ENCODE measurements at regions not wholly inside any gene's neighbourhood (a gene's known extent, or its start where the extent isn't known, plus 50 kb on each side); places are given as distances from the start of the nearest gene placed in this dataset.

- Histone ChIP-seq H3K9me3 (ENCODE audit: control insufficient read depth, insufficient read depth, low read length) (no peaks in the 10 kb centered on the region), H4K20me1 (ENCODE audit: control insufficient read depth, insufficient read depth, low read depth, low read length) (peaks cover 26% of the 10 kb centered on the region), H3F3A (ENCODE audit: control insufficient read depth, insufficient read depth) (no peaks in the 10 kb centered on the region), H3K36me3 (ENCODE audit: control insufficient read depth, low read length) (peaks cover 20% of the 10 kb centered on the region), H3K4me3 (ENCODE audit: low read length) (no peak overlapping the region), H3K27ac (ENCODE audit: low read depth, low read length) (no peak overlapping the region), H3K4me1 (ENCODE audit: control insufficient read depth, low read length) (peaks cover 16% of the 10 kb centered on the region), H3K27me3 (ENCODE audit: control insufficient read depth, low read length) (no peaks in the 10 kb centered on the region), H3K79me2 (ENCODE audit: control insufficient read depth, low read length) (peaks cover 57% of the 10 kb centered on the region), H3K4me2 (ENCODE audit: low read length) (peak overlapping the region; percentile 31; the same call in 1 of the 2 replicates), H3K9me2 (replicated peaks; ENCODE audit: control insufficient read depth, low read length) (no peaks in the 10 kb centered on the region)
- TF ChIP-seq EZH2phosphoT487 (IDR thresholded peaks at IDR 0.05; ENCODE audit: borderline replicate concordance, low read length) = no peak
Observed at GRCh38 chr12:124494751-124495129, 72.7 kb downstream of the NCOR2 start.

DNA sequence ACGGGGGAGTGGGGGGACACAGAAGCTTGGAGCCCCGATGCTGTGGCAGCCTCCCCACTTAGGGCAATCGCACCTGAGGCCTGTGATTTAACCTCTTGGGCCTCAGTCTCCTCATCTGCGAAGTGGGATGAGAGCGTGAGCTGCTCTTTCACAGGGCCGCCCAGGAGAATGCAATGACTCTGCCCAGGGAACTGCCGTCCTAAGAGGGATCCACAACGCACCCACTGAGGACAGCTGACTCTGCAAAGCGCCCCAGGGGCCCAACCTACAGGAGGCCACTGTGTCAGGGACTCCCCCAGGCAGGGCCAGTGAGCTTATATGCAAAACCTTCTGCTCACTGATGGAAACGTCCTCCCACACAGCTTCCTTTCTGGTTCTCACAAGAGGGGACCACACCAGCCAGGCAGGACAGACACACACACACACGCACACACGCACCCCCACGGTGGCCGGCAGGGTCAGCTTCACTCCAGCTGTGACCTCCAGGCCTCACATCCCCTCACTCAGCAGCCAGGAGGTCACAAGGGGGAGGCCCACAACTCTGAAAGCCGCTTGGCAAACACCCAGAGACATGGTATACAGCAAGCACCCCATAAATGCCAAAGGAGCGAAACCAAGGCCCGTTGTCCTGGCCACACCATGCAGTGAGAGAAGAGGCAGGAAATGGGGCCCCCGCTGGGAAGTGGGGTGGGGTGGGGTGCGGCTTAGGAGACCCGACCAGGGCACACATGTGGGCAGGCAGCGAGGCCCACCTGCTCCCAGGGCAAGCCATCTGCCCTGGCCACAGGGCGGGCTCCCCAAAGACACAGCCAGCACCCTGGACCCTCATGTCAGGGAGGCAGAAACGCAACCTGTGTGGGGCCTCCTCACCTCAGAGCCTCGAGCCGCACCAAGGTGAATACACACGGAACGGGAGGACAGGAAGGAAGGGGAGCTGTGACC is 73.3 kb downstream of the NCOR2 start:
- H3K36me3 ChIP-seq (ENCODE audit: control insufficient read depth, low read length) = peaks cover 20% of the 10 kb centered on the region
- H4K20me1 ChIP-seq (ENCODE audit: control insufficient read depth, insufficient read depth, low read depth, low read length) = peaks cover 23% of the 10 kb centered on the region; the same call in 1 of the 2 replicates
- no peak overlapping the region for H3K4me3 ChIP-seq (ENCODE audit: low read length)
- no peaks in the 10 kb centered on the region for H3K9me3 ChIP-seq (ENCODE audit: control insufficient read depth, insufficient read depth, low read length)
- H3K27ac ChIP-seq (ENCODE audit: low read depth, low read length) = no peak overlapping the region
- peak overlapping the region; percentile 31; the same call in 1 of the 2 replicates for H3K4me2 ChIP-seq (ENCODE audit: low read length)
- H3K79me2 ChIP-seq (ENCODE audit: control insufficient read depth, low read length) = peaks cover 51% of the 10 kb centered on the region
- no peaks in the 10 kb centered on the region for H3K27me3 ChIP-seq (ENCODE audit: control insufficient read depth, low read length)
- H3K4me1 ChIP-seq (ENCODE audit: control insufficient read depth, low read length) = peaks cover 16% of the 10 kb centered on the region
- no peaks in the 10 kb centered on the region for H3F3A ChIP-seq (ENCODE audit: control insufficient read depth, insufficient read depth)
- H3K9me2 ChIP-seq (replicated peaks; ENCODE audit: control insufficient read depth, low read length) = no peaks in the 10 kb centered on the region
- TF ChIP-seq CTCF (IDR thresholded peaks at IDR 0.05; ENCODE audit: low read depth, low read length, poor library complexity, severe bottlenecking) = no peak

- Histone ChIP-seq H3K9me3 (ENCODE audit: control insufficient read depth, insufficient read depth, low read length) (no peaks in the 10 kb centered on the region), H3K4me2 (ENCODE audit: low read length) (no peak overlapping the region), H3K27ac (ENCODE audit: low read depth, low read length) (no peak overlapping the region), H3K36me3 (ENCODE audit: control insufficient read depth, low read length) (peaks cover 20% of the 10 kb centered on the region), H3K79me2 (ENCODE audit: control insufficient read depth, low read length) (peaks cover 41% of the 10 kb centered on the region), H3K4me1 (ENCODE audit: control insufficient read depth, low read length) (peaks cover 16% of the 10 kb centered on the region), H4K20me1 (ENCODE audit: control insufficient read depth, insufficient read depth, low read depth, low read length) (peaks cover 23% of the 10 kb centered on the region; the same call in 1 of the 2 replicates), H3F3A (ENCODE audit: control insufficient read depth, insufficient read depth) (no peaks in the 10 kb centered on the region), H3K9me2 (replicated peaks; ENCODE audit: control insufficient read depth, low read length) (no peaks in the 10 kb centered on the region), H3K27me3 (ENCODE audit: control insufficient read depth, low read length) (no peaks in the 10 kb centered on the region), H3K4me3 (ENCODE audit: low read length) (no peak overlapping the region)
- TF ChIP-seq EZH2phosphoT487 (IDR thresholded peaks at IDR 0.05; ENCODE audit: borderline replicate concordance, low read length) (no peak), CTCF (IDR thresholded peaks at IDR 0.05; ENCODE audit: low read depth, low read length, poor library complexity, severe bottlenecking) (no peak)
Observed at GRCh38 chr12:124492879-124493808, 74.3 kb downstream of the NCOR2 start.
